Skin of body (tissue), 1 donor: ENCODE measurements at regions not wholly inside any gene's neighbourhood (a gene's known extent, or its start where the extent isn't known, plus 50 kb on each side); places are given as distances from the start of the nearest gene placed in this dataset.

Source experiments
- DNase-seq: peaks from one replicate; lab custom pipeline; 2025; lab: John Stamatoyannopoulos, UW

- no peak for DNase-seq
Measured at GRCh38 chr22:34973016-34973415, 92.9 kb upstream of the ISX start.

GRCh38 chr22:34973926-34974325 lies 92.0 kb upstream of the ISX start:
- DNase-seq = no peak

GRCh38 chr22:34975721-34976120 lies 90.2 kb upstream of the ISX start:
- DNase-seq = no peak

GRCh38 chr22:34976474-34976873 lies 89.5 kb upstream of the ISX start:
- DNase-seq = no peak

- no peak for DNase-seq
Measured at GRCh38 chr22:34976886-34977285, 89.1 kb upstream of the ISX start.

- DNase-seq = no peak
Measured at GRCh38 chr22:34986523-34986922, 79.4 kb upstream of the ISX start.

GRCh38 chr22:34992672-34993071 lies 73.3 kb upstream of the ISX start:
- DNase-seq = no peak

GRCh38 chr22:34993548-34993947 lies 72.4 kb upstream of the ISX start:
- DNase-seq = no peak

- no peak for DNase-seq
Measured at GRCh38 chr22:34997633-34998299, 68.2 kb upstream of the ISX start.

GRCh38 chr22:34998921-34999320 lies 67.0 kb upstream of the ISX start:
- no peak for DNase-seq

GRCh38 chr22:35008213-35008612 lies 57.7 kb upstream of the ISX start:
- no peak for DNase-seq

GRCh38 chr22:35010543-35010942 lies 55.4 kb upstream of the ISX start:
- DNase-seq = no peak

- no peak for DNase-seq
Measured at GRCh38 chr22:35014812-35015211, 51.1 kb upstream of the ISX start.
